Erythroblast (primary cell): ENCODE measurements at regions not wholly inside any gene's neighbourhood (a gene's known extent, or its start where the extent isn't known, plus 50 kb on each side); places are given as distances from the start of the nearest gene placed in this dataset.

Source experiments
- GATA1 ChIP-seq: IDR thresholded peaks from 2 replicates; pipeline ENCODE4 v1.6.1; 2011; ENCODE audit warnings: low read depth, mild to moderate bottlenecking, control low read depth, low read length, moderate library complexity
- POLR2A ChIP-seq: IDR thresholded peaks from 2 replicates; pipeline ENCODE4 v1.6.1; 2011; ENCODE audit warnings: mild to moderate bottlenecking, low read length

DNA sequence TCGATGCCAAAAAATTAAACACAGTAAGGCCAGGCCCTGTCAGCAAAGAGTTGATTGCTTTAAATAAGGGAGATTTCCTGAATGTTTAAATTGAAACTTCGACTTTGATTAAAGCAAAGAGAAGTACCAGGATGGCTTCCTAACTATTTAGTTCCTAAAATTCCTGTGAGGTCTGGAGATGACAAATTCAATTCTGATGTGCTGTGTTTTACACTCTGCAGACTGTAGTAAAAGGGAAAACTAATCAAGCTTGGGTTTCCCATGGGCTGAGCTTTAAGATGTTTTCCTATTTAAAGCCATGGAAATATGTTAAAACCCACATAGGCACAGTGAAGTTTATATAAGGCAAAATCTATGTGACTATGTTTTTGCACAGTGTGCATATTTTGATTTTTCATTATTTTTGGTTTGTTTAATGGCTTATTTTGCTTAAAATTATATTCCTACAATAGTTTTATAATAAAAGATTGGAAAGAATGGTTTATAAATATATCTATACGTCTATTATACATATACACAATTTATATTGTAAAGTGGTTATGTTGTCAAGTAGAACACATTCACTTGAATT, 198.5 kb upstream of the EYA4 start:
- TF ChIP-seq POLR2A: no peak
- TF ChIP-seq GATA1: no peak
